GM04503 (cell line): ENCODE measurements at regions not wholly inside any gene's neighbourhood (a gene's known extent, or its start where the extent isn't known, plus 50 kb on each side); places are given as distances from the start of the nearest gene placed in this dataset.

ENCODE experiments used
- DNase-seq: peaks from one replicate; pipeline ENCODE4 v3.0.0-alpha.2; 2012; ENCODE audit warnings: low read depth

GRCh38 chr12:75833268-75833667 lies 198.3 kb downstream of the PHLDA1 start:
- DNase-seq, result no peak

- no peak for DNase-seq
These were observed 200.2 kb downstream of the PHLDA1 start for GRCh38 chr12:75831402-75831801.

GRCh38 chr12:75827061-75827460 lies 204.5 kb downstream of the PHLDA1 start:
- no peak for DNase-seq

- DNase-seq, result peak; percentile 86
These were observed 205.9 kb downstream of the PHLDA1 start for GRCh38 chr12:75825686-75826085.

- DNase-seq, result no peak
These were observed 208.1 kb downstream of the PHLDA1 start for GRCh38 chr12:75823475-75823874.

- DNase-seq, result no peak
These were observed 209.2 kb downstream of the PHLDA1 start for GRCh38 chr12:75822416-75822815.

- no peak for DNase-seq
These were observed 210.6 kb downstream of the PHLDA1 start for GRCh38 chr12:75820848-75821578.

- DNase-seq, result no peak
These were observed 211.5 kb downstream of the PHLDA1 start for GRCh38 chr12:75820071-75820470.

GRCh38 chr12:75819512-75819911 lies 212.1 kb downstream of the PHLDA1 start:
- DNase-seq, result no peak

- DNase-seq, result no peak
These were observed 212.7 kb downstream of the PHLDA1 start for GRCh38 chr12:75818863-75819262.

GRCh38 chr12:75816897-75817296 lies 214.7 kb downstream of the PHLDA1 start:
- DNase-seq, result no peak

GRCh38 chr12:75815756-75816155 lies 215.8 kb downstream of the PHLDA1 start:
- DNase-seq, result no peak

- peak; percentile 82 for DNase-seq
These were observed 216.5 kb downstream of the PHLDA1 start for GRCh38 chr12:75814851-75815754.

GRCh38 chr12:75813072-75813471 lies 218.5 kb downstream of the PHLDA1 start:
- no peak for DNase-seq

- peak; percentile 76 for DNase-seq
These were observed 219.1 kb downstream of the PHLDA1 start for GRCh38 chr12:75812271-75813018.

- no peak for DNase-seq
These were observed 221.8 kb downstream of the PHLDA1 start for GRCh38 chr12:75809746-75810145.

GRCh38 chr12:75807494-75807893 lies 224.1 kb downstream of the PHLDA1 start:
- DNase-seq, result no peak

GRCh38 chr12:75805905-75806304 lies 225.7 kb downstream of the PHLDA1 start:
- no peak for DNase-seq

- no peak for DNase-seq
These were observed 226.3 kb downstream of the PHLDA1 start for GRCh38 chr12:75805320-75805719.

GRCh38 chr12:75798136-75798926 lies 233.2 kb downstream of the PHLDA1 start:
- no peak for DNase-seq

- no peak for DNase-seq
These were observed 236.5 kb downstream of the PHLDA1 start for GRCh38 chr12:75795125-75795524.

- DNase-seq, result no peak
These were observed 238.9 kb downstream of the PHLDA1 start for GRCh38 chr12:75792687-75793086.
